ENCODE measurements at regions not wholly inside any gene's neighbourhood (a gene's known extent, or its start where the extent isn't known, plus 50 kb on each side); places are given as distances from the start of the nearest gene placed in this dataset.

DNA sequence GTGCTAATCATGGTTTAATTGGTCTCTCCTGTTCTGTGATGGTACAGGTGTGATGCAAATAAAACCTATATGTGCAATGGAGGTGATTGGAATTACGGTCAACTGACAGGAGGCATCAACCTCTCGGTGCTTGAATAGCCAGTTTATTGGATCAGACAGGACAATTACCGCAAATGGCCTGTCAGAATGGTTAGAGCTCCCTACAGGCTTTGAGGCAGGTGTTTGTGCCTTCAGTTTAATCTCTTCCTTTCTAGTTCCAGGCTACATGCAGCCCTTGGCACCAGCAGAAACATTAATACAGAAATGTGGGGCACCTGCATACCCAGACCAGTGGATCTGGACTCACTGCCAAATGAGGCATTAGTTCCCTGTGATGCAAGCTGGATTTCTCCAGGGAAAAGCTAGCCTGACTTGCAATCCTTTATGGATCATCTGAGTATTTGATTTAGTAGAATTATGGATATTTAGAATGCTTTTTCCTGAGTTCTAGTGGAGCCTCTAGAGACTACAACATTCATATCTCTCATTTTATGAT is 128.6 kb downstream of the MAT2B start:
- TF ChIP-seq, protein P1, sequence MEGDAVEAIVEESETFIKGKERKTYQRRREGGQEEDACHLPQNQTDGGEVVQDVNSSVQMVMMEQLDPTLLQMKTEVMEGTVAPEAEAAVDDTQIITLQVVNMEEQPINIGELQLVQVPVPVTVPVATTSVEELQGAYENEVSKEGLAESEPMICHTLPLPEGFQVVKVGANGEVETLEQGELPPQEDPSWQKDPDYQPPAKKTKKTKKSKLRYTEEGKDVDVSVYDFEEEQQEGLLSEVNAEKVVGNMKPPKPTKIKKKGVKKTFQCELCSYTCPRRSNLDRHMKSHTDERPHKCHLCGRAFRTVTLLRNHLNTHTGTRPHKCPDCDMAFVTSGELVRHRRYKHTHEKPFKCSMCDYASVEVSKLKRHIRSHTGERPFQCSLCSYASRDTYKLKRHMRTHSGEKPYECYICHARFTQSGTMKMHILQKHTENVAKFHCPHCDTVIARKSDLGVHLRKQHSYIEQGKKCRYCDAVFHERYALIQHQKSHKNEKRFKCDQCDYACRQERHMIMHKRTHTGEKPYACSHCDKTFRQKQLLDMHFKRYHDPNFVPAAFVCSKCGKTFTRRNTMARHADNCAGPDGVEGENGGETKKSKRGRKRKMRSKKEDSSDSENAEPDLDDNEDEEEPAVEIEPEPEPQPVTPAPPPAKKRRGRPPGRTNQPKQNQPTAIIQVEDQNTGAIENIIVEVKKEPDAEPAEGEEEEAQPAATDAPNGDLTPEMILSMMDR (IDR thresholded peaks at IDR 0.05; ENCODE audit: low read length): no peak
- no peak for TF ChIP-seq EZH2 (IDR thresholded peaks at IDR 0.05; ENCODE audit: borderline replicate concordance, low read length)
